ENCODE measurements at regions not wholly inside any gene's neighbourhood (a gene's known extent, or its start where the extent isn't known, plus 50 kb on each side); places are given as distances from the start of the nearest gene placed in this dataset.

DNA sequence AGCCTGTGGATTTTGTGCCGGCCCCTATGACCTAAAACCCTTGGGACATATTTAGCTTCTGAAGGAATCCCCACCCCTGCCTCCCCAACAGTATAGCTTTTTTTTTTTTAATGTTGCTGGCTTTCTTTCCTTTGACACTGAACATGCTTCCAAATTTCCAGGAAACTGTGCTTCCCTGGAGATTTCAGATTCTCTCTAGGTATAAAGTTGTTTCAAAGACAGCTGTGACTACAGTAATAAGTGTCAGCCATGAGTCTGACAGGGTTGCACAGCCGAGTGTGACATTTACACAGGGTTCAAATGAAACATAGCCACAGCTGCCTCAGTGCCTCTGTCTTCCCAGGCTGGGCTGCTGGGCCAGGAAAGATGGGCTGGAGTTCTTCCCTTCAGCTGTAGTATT is 466.6 kb upstream of the COBL start:
- ATAC-seq = no peak
- Histone ChIP-seq H3K27ac (no peak overlapping the region), H3K36me3 (no peaks in the 10 kb centered on the region), H3K9me3 (no peaks in the 10 kb centered on the region), H3K27me3 (no peaks in the 10 kb centered on the region), H3K4me3 (no peak overlapping the region), H3K4me1 (no peaks in the 10 kb centered on the region)
- intact Hi-C loops (cut with DNase I) = no loop called here
- TF ChIP-seq, protein P1, sequence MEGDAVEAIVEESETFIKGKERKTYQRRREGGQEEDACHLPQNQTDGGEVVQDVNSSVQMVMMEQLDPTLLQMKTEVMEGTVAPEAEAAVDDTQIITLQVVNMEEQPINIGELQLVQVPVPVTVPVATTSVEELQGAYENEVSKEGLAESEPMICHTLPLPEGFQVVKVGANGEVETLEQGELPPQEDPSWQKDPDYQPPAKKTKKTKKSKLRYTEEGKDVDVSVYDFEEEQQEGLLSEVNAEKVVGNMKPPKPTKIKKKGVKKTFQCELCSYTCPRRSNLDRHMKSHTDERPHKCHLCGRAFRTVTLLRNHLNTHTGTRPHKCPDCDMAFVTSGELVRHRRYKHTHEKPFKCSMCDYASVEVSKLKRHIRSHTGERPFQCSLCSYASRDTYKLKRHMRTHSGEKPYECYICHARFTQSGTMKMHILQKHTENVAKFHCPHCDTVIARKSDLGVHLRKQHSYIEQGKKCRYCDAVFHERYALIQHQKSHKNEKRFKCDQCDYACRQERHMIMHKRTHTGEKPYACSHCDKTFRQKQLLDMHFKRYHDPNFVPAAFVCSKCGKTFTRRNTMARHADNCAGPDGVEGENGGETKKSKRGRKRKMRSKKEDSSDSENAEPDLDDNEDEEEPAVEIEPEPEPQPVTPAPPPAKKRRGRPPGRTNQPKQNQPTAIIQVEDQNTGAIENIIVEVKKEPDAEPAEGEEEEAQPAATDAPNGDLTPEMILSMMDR (IDR thresholded peaks at IDR 0.05) = no peak
- no peak for DNase-seq

DNA sequence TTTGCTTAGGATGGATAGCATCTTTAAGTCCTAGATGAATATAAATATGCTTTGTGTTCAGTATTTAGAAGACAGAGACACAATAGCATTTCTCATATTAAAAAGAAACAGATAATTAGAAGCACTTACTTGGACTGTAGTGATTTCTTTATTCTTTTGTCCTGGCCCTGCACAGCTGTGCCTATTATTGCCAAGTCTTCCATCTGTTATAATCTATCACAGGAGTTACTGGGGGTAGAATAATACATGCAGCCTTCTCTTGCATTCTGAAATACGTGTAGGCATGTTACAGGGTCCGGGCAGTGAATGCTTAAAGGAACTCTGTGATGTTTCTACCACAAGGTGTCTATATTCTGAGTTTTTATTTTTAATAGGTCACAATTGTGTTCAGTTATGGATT is 461.5 kb upstream of the COBL start:
- TF ChIP-seq, protein P1 (IDR thresholded peaks at IDR 0.05) = no peak
- no peak for DNase-seq
- no peaks in the 10 kb centered on the region for H3K9me3 ChIP-seq
- H3K27me3 ChIP-seq = no peaks in the 10 kb centered on the region
- no peak overlapping the region for H3K4me3 ChIP-seq
- intact Hi-C loops (cut with DNase I) = no loop called here
- no peak overlapping the region for H3K27ac ChIP-seq
- H3K36me3 ChIP-seq = no peaks in the 10 kb centered on the region
- no peaks in the 10 kb centered on the region for H3K4me1 ChIP-seq
- ATAC-seq = no peak

DNA sequence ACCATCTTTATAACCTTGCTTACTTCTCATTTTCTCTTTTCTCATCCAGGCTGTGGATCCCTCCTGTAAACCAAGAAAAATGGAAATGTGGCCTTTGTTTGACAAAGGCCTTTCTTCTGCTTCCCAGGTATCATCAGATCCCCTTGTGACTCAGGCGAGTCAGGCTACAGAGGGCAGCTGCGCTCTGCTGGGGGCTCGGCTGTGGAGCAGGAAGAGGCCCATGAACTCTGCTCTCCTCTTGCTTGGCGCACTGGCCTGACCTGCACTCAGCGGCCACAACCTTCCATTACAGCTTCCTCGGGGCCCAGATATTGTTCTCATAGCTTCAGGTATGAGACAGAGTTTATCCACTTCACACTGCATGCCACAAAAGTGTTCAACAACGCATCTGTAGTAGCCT is 457.6 kb upstream of the COBL start:
- intact Hi-C loops (cut with DNase I) = no loop called here
- no peaks in the 10 kb centered on the region for H3K36me3 ChIP-seq
- no peak overlapping the region for H3K27ac ChIP-seq
- TF ChIP-seq, protein P1 (IDR thresholded peaks at IDR 0.05) = no peak
- H3K4me1 ChIP-seq = no peaks in the 10 kb centered on the region
- ATAC-seq (no peak), DNase-seq (no peak)
- no peaks in the 10 kb centered on the region for H3K9me3 ChIP-seq
- no peak overlapping the region for H3K4me3 ChIP-seq
- no peaks in the 10 kb centered on the region for H3K27me3 ChIP-seq

DNA sequence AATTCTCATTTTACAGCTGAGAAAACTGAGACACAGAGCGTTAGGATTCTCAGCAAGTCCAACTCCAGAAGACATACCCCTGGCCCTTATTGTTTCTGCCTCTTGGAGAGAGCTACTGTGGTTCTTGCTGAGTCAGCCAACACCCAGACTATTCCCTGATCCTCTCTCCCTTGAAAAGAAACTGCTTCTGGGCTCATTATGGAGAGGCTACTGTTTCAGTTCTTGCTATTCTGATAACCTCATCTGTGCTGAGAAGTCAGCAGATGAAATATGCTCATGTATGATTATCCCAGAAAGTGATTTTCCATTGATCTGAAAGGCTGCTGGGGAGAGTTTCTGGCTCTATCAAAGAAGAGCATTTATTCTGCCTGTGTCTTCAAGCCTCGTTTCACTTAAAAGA is 455.6 kb upstream of the COBL start:
- TF ChIP-seq, protein P1 (IDR thresholded peaks at IDR 0.05) = no peak
- ATAC-seq (no peak), DNase-seq (no peak)
- H3K27ac ChIP-seq = no peak overlapping the region
- no peaks in the 10 kb centered on the region for H3K9me3 ChIP-seq
- H3K4me1 ChIP-seq = no peaks in the 10 kb centered on the region
- H3K4me3 ChIP-seq = no peak overlapping the region
- no peaks in the 10 kb centered on the region for H3K27me3 ChIP-seq
- no peaks in the 10 kb centered on the region for H3K36me3 ChIP-seq
- intact Hi-C loops (cut with DNase I) = no loop called here

DNA sequence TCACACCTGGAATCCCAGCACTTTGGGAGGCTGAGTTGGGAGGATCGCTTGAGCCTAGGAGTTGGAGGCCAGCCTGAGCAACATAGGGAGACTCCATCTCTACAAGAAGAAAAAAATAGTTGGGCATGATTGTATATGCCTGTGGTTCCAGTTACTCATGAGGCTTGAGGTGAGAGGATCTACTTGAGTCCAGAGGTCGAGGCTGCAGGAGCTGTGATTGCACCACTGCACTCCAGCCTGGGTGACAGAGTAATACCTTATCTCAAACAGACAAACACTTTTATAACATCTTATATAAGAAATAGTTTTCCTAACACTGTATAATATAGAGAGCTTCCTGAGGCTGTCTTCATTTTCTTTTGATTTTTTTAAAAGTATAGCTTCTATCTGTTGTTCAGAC is 448.4 kb upstream of the COBL start:
- Histone ChIP-seq H3K9me3 (no peaks in the 10 kb centered on the region), H3K27ac (no peak overlapping the region), H3K36me3 (no peaks in the 10 kb centered on the region), H3K27me3 (no peaks in the 10 kb centered on the region), H3K4me3 (no peak overlapping the region), H3K4me1 (no peaks in the 10 kb centered on the region)
- TF ChIP-seq, protein P1 (IDR thresholded peaks at IDR 0.05) = no peak
- intact Hi-C loops (cut with DNase I) = no loop called here
- DNase-seq (no peak), ATAC-seq (no peak)

DNA sequence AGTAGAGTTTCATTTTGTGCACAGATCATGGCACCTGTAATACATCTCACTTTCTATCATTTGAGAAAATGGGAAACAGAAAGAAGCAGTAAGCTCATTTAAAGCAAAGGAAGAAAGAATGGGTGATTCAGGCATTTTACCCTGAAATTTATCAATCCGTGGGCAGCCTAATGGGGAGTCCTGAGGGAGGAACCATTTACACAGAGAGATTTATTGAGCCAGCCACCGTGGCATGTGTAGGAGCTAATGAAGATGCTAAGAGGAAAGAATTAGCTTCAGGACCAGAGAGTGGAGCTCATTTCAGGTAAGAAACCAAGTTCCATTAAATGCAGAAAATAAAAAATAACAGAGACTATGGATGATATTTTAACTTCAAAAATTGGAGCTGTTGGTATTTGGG is 443.4 kb upstream of the COBL start:
- no peak overlapping the region for H3K27ac ChIP-seq
- TF ChIP-seq, protein P1 (IDR thresholded peaks at IDR 0.05) = no peak
- no peaks in the 10 kb centered on the region for H3K4me1 ChIP-seq
- intact Hi-C loops (cut with DNase I) = no loop called here
- DNase-seq = no peak
- no peak overlapping the region for H3K4me3 ChIP-seq
- H3K36me3 ChIP-seq = no peaks in the 10 kb centered on the region
- H3K9me3 ChIP-seq = no peaks in the 10 kb centered on the region
- no peak for ATAC-seq
- no peaks in the 10 kb centered on the region for H3K27me3 ChIP-seq
